ENCODE measurements at regions not wholly inside any gene's neighbourhood (a gene's known extent, or its start where the extent isn't known, plus 50 kb on each side); places are given as distances from the start of the nearest gene placed in this dataset.

DNA sequence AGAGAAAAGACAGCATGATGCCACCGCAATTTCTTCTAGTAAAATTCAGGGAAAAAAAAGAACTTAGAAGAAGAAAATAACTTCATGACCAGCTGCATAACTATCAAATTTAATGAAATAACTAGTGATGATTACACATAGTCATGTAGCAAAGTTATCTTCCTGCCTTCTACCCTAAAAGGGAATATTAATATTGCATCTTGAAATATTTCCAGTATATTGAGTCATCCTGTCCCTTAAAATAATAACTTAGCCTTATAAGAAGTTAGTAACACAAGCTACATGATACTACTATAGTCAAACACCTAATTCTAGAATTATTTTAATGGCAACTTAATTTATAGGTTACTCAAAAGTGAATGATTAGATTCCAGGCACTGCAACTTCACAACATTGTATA lies 289.2 kb downstream of the KLF12 start:
- no CpG with 5 or more reads among the region's 1 CpG for WGBS, 2 experiments (ENCODE audit: extremely low coverage in 2 of 2, insufficient read length in 1 of 2)
- CTCF ChIA-PET = no interaction called here

More for the DNA sequence above, 289.2 kb downstream of the KLF12 start:
- Histone ChIP-seq H2AK5ac (ENCODE audit: low read depth, low read length) (no peak overlapping the region), H2BK15ac (ENCODE audit: low read depth, low read length) (no peak overlapping the region), H3K9ac (ENCODE audit: low read depth, low read length) (no peak overlapping the region), H3K9me3 (ENCODE audit: control insufficient read depth, insufficient read depth, low read length) (no peaks in the 10 kb centered on the region), H3K18ac (ENCODE audit: low read depth, low read length) (no peak overlapping the region), H2BK20ac (ENCODE audit: low read depth, low read length) (no peak overlapping the region), H3K27ac (ENCODE audit: insufficient read depth, low read length) (no peak overlapping the region), H4K5ac (ENCODE audit: low read depth, low read length) (no peak overlapping the region), H3K79me1 (ENCODE audit: low read depth in 1 of 2, low read length in 2 of 2) (peaks cover 36 to 53% of the 10 kb centered on the region in 2 experiments), H3K4ac (ENCODE audit: low read depth, low read length) (no peak overlapping the region), H4K91ac (ENCODE audit: insufficient read depth, low read depth, low read length) (no peak overlapping the region), H2BK120ac (ENCODE audit: low read depth, low read length) (no peak overlapping the region), H2AFZ (replicated peaks; ENCODE audit: low read length, poor library complexity) (no peak overlapping the region), H2BK5ac (ENCODE audit: low read depth, low read length, poor library complexity, severe bottlenecking) (peak overlapping the region; percentile 36), H3K27me3 (ENCODE audit: control insufficient read depth, insufficient read depth, low read length) (no peaks in the 10 kb centered on the region), H4K20me1 (ENCODE audit: insufficient read depth, low read length) (no peaks in the 10 kb centered on the region), H3K4me3 (ENCODE audit: insufficient read depth, low read depth, low read length) (no peak overlapping the region), H3K4me1 (ENCODE audit: control insufficient read depth, insufficient read depth, low read length) (peaks cover 6% of the 10 kb centered on the region), H3K23ac (ENCODE audit: low read depth, low read length) (no peak overlapping the region), H3K9me1 (ENCODE audit: insufficient read depth, low read length) (peaks cover 7% of the 10 kb centered on the region), H3K4me2 (ENCODE audit: low read depth, low read length) (no peak overlapping the region), H3K14ac (replicated peaks; ENCODE audit: low read depth, low read length) (no peak overlapping the region), H4K8ac (ENCODE audit: low read depth in 2 of 2, low read length in 2 of 2) (no peak overlapping the region; a peak in 1 of 4 replicates), H3K36me3 (ENCODE audit: control insufficient read depth, insufficient read depth, low read length) (peaks cover 3% of the 10 kb centered on the region), H3K56ac (ENCODE audit: extremely low read depth, insufficient read depth, low read length) (no peak overlapping the region), H2AK9ac (replicated peaks; ENCODE audit: low read depth, low read length, poor library complexity) (no peak overlapping the region)
- ATAC-seq (ENCODE audit: low read depth) = peak; percentile 75
- intact Hi-C loops (cut with micrococcal nuclease) (no loop called here), dilution Hi-C loops (cut with HindIII; ENCODE audit: low sequenced_read_pairs, unreplicated experiment) (no loop called here), in situ Hi-C loops (cut with MboI; ENCODE audit: low sequenced_read_pairs) (loop anchor here (25.0 kb wide), 1 partner anchor 442 kb away; no protein-coding TSS in a partner anchor)
- peak; percentile 23; the same call in 1 of the 2 replicates for TF ChIP-seq CEBPB (IDR thresholded peaks at IDR 0.05; ENCODE audit: low read depth, low read length)
- TF ChIP-seq, protein P1, sequence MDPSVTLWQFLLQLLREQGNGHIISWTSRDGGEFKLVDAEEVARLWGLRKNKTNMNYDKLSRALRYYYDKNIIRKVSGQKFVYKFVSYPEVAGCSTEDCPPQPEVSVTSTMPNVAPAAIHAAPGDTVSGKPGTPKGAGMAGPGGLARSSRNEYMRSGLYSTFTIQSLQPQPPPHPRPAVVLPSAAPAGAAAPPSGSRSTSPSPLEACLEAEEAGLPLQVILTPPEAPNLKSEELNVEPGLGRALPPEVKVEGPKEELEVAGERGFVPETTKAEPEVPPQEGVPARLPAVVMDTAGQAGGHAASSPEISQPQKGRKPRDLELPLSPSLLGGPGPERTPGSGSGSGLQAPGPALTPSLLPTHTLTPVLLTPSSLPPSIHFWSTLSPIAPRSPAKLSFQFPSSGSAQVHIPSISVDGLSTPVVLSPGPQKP (IDR thresholded peaks at IDR 0.05; ENCODE audit: borderline replicate concordance, low read depth, low read length) = no peak
- no peak for TF ChIP-seq FOS (IDR thresholded peaks at IDR 0.05; ENCODE audit: low read depth, low read length)
- no peak for TF ChIP-seq MAZ (IDR thresholded peaks at IDR 0.05; ENCODE audit: borderline replicate concordance, low read depth, low read length)
- no peak for TF ChIP-seq POLR2A (IDR thresholded peaks at IDR 0.05; ENCODE audit: low read depth, low read length)
- no peak for TF ChIP-seq RFX5 (IDR thresholded peaks at IDR 0.05; ENCODE audit: low read depth, low read length)
- no peak for TF ChIP-seq BHLHE40 (IDR thresholded peaks at IDR 0.05; ENCODE audit: low read depth, low read length)
- TF ChIP-seq CTCF (conservative IDR thresholded peaks at IDR 0.05; ENCODE audit: low read depth, low read length) = no peak
- TF ChIP-seq RAD21 (IDR thresholded peaks at IDR 0.05; ENCODE audit: low read length) = no peak
- no TSS peak for BruUV-seq (replicated peaks)
- peak; percentile 67 for DNase-seq
- POLR2A ChIA-PET (ENCODE audit: unreplicated experiment) = no interaction called here
